BLaER1 treated with 17β-estradiol and CSF1 and Interleukin-3, amounts not matched to agents 10 nM and 100 nM (cell line): ENCODE measurements at regions not wholly inside any gene's neighbourhood (a gene's known extent, or its start where the extent isn't known, plus 50 kb on each side); places are given as distances from the start of the nearest gene placed in this dataset.

ENCODE experiments used
- H3K27ac ChIP-seq, 11 experiments: shearing (Covaris generic); formaldehyde crosslinking; 2 replicates each; pipeline ENCODE4 v1.8.1; 2022
- H3K27me3 ChIP-seq, 11 experiments: shearing (Covaris generic); formaldehyde crosslinking; 2 replicates each; pipeline ENCODE4 v1.8.1; 2022
- H3K36me3 ChIP-seq, 11 experiments: shearing (Covaris generic); formaldehyde crosslinking; 2 replicates each; pipeline ENCODE4 v1.8.1; 2022
- H3K4me1 ChIP-seq, 10 experiments: shearing (Covaris generic); formaldehyde crosslinking; 2 replicates each; pipeline ENCODE4 v1.8.1; 2022
- H3K4me2 ChIP-seq, 11 experiments: shearing (Covaris generic); formaldehyde crosslinking; 2 replicates each; pipeline ENCODE4 v1.8.1; 2022
- H3K4me3 ChIP-seq, 10 experiments: shearing (Covaris generic); formaldehyde crosslinking; 2 replicates each; pipeline ENCODE4 v1.8.1; 2022
- H3K9ac ChIP-seq, 11 experiments: shearing (Covaris generic); formaldehyde crosslinking; 2 replicates each; pipeline ENCODE4 v1.8.1; 2022
- H3K9me3 ChIP-seq, 11 experiments: shearing (Covaris generic); formaldehyde crosslinking; replicated peaks in 1 of 11; 2 replicates each; pipeline ENCODE4 v1.8.1; 2022
- H4K20me1 ChIP-seq, 11 experiments: shearing (Covaris generic); formaldehyde crosslinking; 2 replicates each; pipeline ENCODE4 v1.8.1; 2022
- Cebpa-rat ChIP-seq, 11 experiments: shearing (Covaris generic); IDR thresholded peaks; 2 replicates each; pipeline ENCODE4 v1.8.1; 2022

DNA sequence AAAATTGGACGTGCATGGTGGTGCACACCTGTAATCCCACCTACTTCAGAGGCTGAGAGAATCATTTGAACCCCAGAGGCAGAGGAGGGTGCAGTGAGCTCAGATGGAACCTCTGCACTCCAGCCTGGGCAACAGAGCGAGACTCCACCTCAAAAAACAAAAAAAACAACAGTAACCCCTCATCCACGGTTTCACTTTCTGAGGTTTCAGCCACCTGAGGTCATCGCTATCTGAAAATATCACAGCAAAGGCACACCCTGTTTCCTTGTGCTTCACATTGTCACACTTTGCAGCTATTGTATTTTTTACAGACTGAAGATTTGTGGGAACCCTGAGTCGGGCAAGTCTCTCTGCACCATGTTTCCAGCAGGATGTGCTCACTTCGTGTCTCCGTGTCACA lies 54.1 kb upstream of the FOXQ1 start:
- Histone ChIP-seq H4K20me1 (no peaks in the 10 kb centered on the region), H3K27ac (no peak overlapping the region), H3K36me3 (no peaks in the 10 kb centered on the region), H3K4me1 (peaks cover 0 to 6% (median 0%) of the 10 kb centered on the region in 10 experiments; a peak in 1 of 20 replicates), H3K27me3 (no peaks in the 10 kb centered on the region), H3K4me2 (no peak overlapping the region), H3K9me3 (no peaks in the 10 kb centered on the region), H3K9ac (no peak overlapping the region), H3K4me3 (no peak overlapping the region)
- TF ChIP-seq Cebpa-rat (IDR thresholded peaks at IDR 0.05): no peak

DNA sequence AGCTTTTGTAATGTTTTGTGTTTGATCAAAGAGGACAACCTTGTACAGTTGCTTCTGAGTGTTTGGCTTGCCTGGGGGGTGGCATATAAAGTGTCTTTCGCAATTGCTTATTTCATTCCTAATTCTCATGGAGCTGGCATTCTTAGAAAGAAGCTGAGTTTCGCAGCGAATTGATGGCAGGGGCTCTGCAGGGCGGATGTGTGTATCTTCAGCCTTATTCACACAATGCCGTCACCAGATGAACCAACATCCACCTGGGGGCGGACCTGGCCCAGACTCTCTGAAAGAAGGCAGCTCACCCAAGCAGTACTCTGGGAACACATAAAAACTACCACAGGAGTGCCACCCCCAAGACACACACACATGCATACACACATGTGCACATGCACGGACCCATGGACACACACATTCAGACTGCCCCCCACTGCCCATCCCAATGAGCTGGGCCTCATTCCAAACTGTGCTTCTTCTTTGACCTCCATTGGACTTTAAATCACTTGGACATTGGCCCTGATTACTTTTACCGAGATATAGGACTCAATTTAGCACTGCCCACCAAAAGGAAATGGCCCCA lies 55.4 kb upstream of the FOXQ1 start:
- Histone ChIP-seq H3K27ac (no peak overlapping the region), H3K36me3 (no peaks in the 10 kb centered on the region), H3K4me3 (no peak overlapping the region), H3K27me3 (no peaks in the 10 kb centered on the region), H4K20me1 (no peaks in the 10 kb centered on the region), H3K4me1 (peaks cover 0 to 6% (median 0%) of the 10 kb centered on the region in 10 experiments; a peak in 1 of 20 replicates), H3K4me2 (no peak overlapping the region), H3K9ac (no peak overlapping the region), H3K9me3 (no peaks in the 10 kb centered on the region)
- no peak for TF ChIP-seq Cebpa-rat (IDR thresholded peaks at IDR 0.05)

DNA sequence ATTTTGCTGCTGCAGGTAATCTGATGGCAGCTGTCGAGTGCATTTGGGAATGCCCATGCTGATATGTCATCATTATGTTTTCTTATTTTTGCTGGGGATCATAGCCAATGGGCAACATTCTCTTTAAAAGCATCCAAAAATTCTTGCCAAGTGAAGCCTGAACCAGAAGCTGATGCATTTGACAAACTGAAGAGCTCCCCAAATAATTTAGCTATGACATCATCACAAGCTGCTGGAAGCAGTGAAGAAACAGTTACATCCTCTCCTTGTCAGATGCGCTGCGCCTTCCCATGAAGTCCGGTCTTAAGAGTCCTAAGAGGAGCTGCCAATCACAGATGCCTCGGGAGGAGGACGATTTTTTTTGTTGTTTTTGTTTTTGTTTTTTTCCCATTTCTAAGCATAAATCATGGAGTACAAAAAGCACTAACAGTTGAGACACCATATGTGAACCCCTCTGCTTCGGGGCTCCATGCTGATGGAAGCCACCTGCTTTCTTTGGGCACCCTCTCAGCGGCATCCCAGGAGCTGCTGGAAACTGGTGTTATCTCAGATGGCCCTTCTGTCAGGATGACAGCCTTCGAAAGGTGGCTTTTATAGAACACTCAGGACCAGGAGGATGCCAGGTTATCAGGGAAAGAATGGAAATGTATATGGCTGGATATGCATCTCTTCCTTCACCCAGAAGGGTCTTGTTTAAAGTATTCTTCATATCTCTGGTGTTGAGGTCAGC lies 56.1 kb upstream of the FOXQ1 start:
- peaks cover 0 to 6% (median 0%) of the 10 kb centered on the region in 10 experiments; a peak in 1 of 20 replicates for H3K4me1 ChIP-seq
- H3K27me3 ChIP-seq: no peaks in the 10 kb centered on the region
- no peak overlapping the region for H3K27ac ChIP-seq
- H4K20me1 ChIP-seq: no peaks in the 10 kb centered on the region
- no peak overlapping the region for H3K4me2 ChIP-seq
- H3K4me3 ChIP-seq: no peak overlapping the region
- no peaks in the 10 kb centered on the region for H3K36me3 ChIP-seq
- TF ChIP-seq Cebpa-rat (IDR thresholded peaks at IDR 0.05): no peak
- H3K9me3 ChIP-seq: no peaks in the 10 kb centered on the region
- H3K9ac ChIP-seq: no peak overlapping the region

DNA sequence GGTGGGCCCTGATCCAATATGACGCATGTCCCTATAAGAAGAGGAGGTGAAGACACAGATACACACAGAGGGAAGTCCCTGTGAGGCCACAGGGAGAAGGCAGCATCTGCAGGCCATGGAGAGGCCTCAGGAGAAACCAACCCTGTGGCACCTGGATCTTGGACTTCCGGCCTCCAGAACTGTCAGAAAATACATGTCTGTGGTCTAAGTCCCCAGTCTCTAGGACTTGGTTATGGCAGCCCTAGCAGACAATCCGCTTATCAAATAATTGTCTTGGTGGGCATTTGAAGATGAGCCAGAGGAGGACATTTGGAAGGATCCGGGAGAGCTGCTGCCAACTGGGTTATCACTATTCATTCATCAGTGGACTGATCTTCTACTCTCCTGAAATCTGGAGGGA lies 57.6 kb upstream of the FOXQ1 start:
- no peak for TF ChIP-seq Cebpa-rat (IDR thresholded peaks at IDR 0.05)
- no peak overlapping the region for H3K4me3 ChIP-seq
- H3K36me3 ChIP-seq: no peaks in the 10 kb centered on the region
- no peak overlapping the region for H3K27ac ChIP-seq
- H3K9me3 ChIP-seq: peaks cover 0 to under 1% (median 0%) of the 10 kb centered on the region in 11 experiments; a peak in 1 of 22 replicates
- no peaks in the 10 kb centered on the region for H3K27me3 ChIP-seq
- peaks cover 0 to 6% (median 0%) of the 10 kb centered on the region in 10 experiments; a peak in 1 of 20 replicates for H3K4me1 ChIP-seq
- H3K9ac ChIP-seq: no peak overlapping the region
- H3K4me2 ChIP-seq: no peak overlapping the region
- no peaks in the 10 kb centered on the region for H4K20me1 ChIP-seq

DNA sequence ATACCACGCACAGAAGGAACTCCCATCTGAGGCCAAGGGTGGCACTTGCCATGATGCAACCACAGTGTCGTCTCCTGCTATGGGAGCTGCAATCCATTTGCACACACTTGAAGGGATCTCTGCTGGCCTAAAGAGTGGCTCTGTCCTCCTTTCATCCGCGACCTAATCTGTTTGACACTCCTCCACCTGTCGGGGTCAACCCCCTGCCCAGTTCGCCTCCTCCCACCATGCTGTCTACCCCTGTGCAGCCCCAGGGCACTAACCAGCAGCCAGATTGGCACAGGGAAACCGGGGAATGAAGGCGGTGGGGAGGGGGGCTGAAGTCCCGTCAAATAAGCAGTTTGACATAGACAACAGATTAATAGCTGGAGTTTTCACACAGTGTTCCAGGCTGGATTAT lies 58.1 kb upstream of the FOXQ1 start:
- peaks cover 0 to 6% (median 0%) of the 10 kb centered on the region in 10 experiments; a peak in 1 of 20 replicates for H3K4me1 ChIP-seq
- H3K9me3 ChIP-seq: peaks cover 0 to 6% (median 0%) of the 10 kb centered on the region in 11 experiments; a peak in 2 of 22 replicates

DNA sequence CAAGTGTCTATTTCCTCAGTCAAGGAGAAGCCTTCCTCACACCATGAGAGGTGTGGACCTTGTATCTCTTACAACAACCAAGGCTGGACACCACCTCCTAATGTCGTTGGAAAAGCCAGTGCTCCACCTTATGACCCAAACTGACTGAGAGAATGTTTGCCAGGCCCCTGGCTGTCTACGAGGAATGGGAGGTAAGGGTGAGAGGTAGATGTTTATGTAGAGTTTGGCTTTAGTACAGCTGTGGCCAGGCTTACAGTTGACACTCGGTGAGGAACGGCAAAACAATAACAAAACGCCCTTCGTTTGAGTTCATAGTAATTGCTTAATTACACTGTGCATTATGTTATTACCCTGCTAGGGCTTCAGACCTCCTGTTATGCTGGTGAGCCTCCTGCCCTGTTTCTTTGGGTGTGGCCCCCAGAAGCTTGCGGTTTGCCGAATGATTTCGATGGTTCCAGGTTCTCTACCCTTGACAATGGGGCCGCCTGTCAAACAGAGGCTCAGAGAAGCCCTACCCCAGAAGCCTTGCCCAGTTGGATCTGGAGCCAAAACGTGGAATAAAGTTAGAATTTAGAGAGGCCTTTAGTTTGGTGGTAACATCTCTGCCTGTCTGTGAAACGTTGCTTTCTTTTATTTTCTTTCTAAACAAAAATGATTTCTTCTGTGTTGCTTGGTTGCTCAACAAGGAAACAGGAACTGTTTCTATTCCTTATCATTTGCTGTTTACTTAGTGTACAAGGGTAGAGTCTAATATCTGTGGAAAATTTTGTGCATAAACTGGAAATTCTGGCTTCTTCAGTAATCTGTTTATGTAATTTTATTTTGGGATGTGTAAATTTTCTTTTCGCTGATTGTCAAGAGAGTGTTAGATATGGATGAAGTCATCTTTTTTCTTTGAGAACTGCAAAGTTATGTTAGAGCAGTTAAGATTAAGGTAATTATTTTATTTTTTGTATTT lies 60.4 kb upstream of the FOXQ1 start:
- Histone ChIP-seq H3K4me2 (no peak overlapping the region), H3K4me3 (no peak overlapping the region), H3K9me3 (peaks cover 0 to 8% (median 0%) of the 10 kb centered on the region in 11 experiments; a peak in 2 of 22 replicates), H4K20me1 (no peaks in the 10 kb centered on the region), H3K4me1 (no peaks in the 10 kb centered on the region), H3K27ac (no peak overlapping the region), H3K9ac (no peak overlapping the region), H3K27me3 (no peaks in the 10 kb centered on the region), H3K36me3 (no peaks in the 10 kb centered on the region)
- no peak for TF ChIP-seq Cebpa-rat (IDR thresholded peaks at IDR 0.05)

More for the DNA sequence above, 58.1 kb upstream of the FOXQ1 start:
- Histone ChIP-seq H3K27me3 (no peaks in the 10 kb centered on the region), H3K4me2 (no peak overlapping the region), H3K9ac (no peak overlapping the region), H4K20me1 (no peaks in the 10 kb centered on the region), H3K4me3 (no peak overlapping the region), H3K27ac (no peak overlapping the region), H3K36me3 (no peaks in the 10 kb centered on the region)
- TF ChIP-seq Cebpa-rat (IDR thresholded peaks at IDR 0.05): no peak

DNA sequence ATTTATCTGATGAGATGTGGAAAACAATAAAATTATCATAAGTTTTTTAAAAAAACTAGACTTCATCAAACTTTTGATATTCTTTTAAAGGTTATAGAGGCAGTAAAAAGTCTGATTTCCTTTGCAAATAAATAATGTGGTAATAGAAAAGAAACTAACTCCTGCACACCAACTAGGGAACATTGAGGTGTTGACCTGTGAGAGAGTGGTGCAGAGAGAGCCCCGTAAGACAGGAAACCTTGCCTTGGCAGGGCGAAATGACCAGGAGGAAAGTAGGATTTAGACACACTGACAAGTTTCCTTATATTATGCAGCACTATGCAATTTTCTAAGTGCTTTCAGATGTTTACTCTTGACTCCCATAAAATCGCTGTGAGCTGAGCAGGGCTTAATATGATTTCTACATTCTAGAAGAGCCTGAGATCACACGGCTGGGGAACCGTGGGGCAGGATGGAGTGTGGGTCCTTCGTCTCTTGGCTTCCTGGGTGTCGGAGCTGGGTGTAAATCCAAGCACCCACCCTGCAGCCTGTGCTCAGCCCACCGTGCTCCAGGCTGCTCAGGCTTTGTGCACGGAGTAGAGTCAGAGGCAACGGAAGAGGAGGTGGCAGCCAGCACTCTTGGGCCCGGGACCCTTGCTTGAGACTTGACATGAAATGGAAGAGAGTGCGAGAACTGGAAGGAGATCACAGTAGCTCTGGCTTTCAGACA lies 61.3 kb upstream of the FOXQ1 start:
- TF ChIP-seq Cebpa-rat (IDR thresholded peaks at IDR 0.05): no peak
- no peak overlapping the region for H3K4me3 ChIP-seq
- no peak overlapping the region for H3K9ac ChIP-seq
- no peak overlapping the region for H3K27ac ChIP-seq
- no peaks in the 10 kb centered on the region for H3K4me1 ChIP-seq
- no peak overlapping the region for H3K4me2 ChIP-seq
- H4K20me1 ChIP-seq: no peaks in the 10 kb centered on the region
- H3K9me3 ChIP-seq: peaks cover 0 to 8% (median 0%) of the 10 kb centered on the region in 11 experiments; a peak in 2 of 22 replicates
- no peaks in the 10 kb centered on the region for H3K36me3 ChIP-seq
- H3K27me3 ChIP-seq: no peaks in the 10 kb centered on the region

DNA sequence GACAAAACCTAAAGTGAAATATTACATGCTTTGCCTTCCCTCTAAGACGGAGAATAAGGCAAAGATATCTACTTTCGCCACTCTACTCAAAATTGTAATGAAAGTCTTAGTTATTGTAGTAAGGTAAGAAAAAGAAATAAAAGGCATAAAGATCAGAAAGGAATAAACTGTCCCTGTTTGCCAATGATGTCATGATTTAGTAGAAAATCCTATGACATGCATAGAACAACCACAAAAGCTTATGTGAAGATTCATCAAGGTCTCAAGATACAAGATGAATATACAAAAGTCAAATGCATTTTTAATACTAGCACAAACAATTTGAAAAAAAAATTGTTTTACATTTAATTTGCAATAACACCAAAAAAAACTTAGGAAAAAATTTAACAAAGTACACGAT lies 64.0 kb upstream of the FOXQ1 start:
- H3K27ac ChIP-seq: no peak overlapping the region
- H3K9ac ChIP-seq: no peak overlapping the region
- TF ChIP-seq Cebpa-rat (IDR thresholded peaks at IDR 0.05): no peak
- H3K36me3 ChIP-seq: no peaks in the 10 kb centered on the region
- peaks cover 0 to 8% (median 0%) of the 10 kb centered on the region in 11 experiments; a peak in 2 of 22 replicates for H3K9me3 ChIP-seq
- no peaks in the 10 kb centered on the region for H4K20me1 ChIP-seq
- H3K4me1 ChIP-seq: no peaks in the 10 kb centered on the region
- no peaks in the 10 kb centered on the region for H3K27me3 ChIP-seq
- H3K4me3 ChIP-seq: no peak overlapping the region
- no peak overlapping the region for H3K4me2 ChIP-seq
